SU-DHL-6 (cell line): ENCODE measurements at regions not wholly inside any gene's neighbourhood (a gene's known extent, or its start where the extent isn't known, plus 50 kb on each side); places are given as distances from the start of the nearest gene placed in this dataset.

Experiments
- H2AFZ ChIP-seq: fragments of 200-600 bp; sonication (generic); 2 replicates; pipeline ENCODE4 v1.6.1; 2014; ENCODE audit warnings: low read depth, mild to moderate bottlenecking, moderate library complexity, mixed read lengths, antibody characterized with exemption, low read length; ENCODE audit not compliant: severe bottlenecking
- H3F3A ChIP-seq: fragments of 200-600 bp; shearing (Covaris generic); 2 replicates; pipeline ENCODE4 v1.6.0; 2016; ENCODE audit warnings: antibody characterized with exemption, mild to moderate bottlenecking; ENCODE audit not compliant: insufficient read depth
- H3K27ac ChIP-seq: fragments of 200-600 bp; sonication (generic); 2 replicates; pipeline ENCODE4 v1.5.1; 2016; ENCODE audit warnings: low read depth, mild to moderate bottlenecking, low read length, moderate library complexity, mixed read lengths
- H3K27me3 ChIP-seq: fragments of 200-600 bp; sonication (generic), shearing (Covaris generic); 2 replicates; pipeline ENCODE4 v1.6.0; 2014; ENCODE audit warnings: mild to moderate bottlenecking, low read length
- H3K36me3 ChIP-seq: fragments of 200-600 bp; sonication (generic); 2 replicates; pipeline ENCODE4 v1.6.1; 2014; ENCODE audit warnings: mild to moderate bottlenecking, low read length, mixed read lengths
- H3K4me2 ChIP-seq: fragments of 300-600, 200-600 bp; shearing (Covaris generic), sonication (generic); 2 replicates; pipeline ENCODE4 v1.6.0; 2014; ENCODE audit warnings: low read length, low read depth, mild to moderate bottlenecking; ENCODE audit not compliant: poor library complexity, severe bottlenecking
- H3K4me3 ChIP-seq: fragments of 200-600 bp; sonication (generic); 2 replicates; pipeline ENCODE4 v1.5.1; 2014; ENCODE audit warnings: antibody characterized with exemption, low read length, mild to moderate bottlenecking, mixed read lengths; ENCODE audit not compliant: insufficient read depth, poor library complexity, severe bottlenecking
- H3K79me2 ChIP-seq: fragments of 200-600 bp; sonication (generic); 2 replicates; pipeline ENCODE4 v1.6.1; 2014; ENCODE audit warnings: mild to moderate bottlenecking, low read length, moderate library complexity; ENCODE audit not compliant: insufficient read depth
- H3K9ac ChIP-seq: fragments of 200-600 bp; sonication (generic); 2 replicates; pipeline ENCODE4 v1.7.0; 2014; ENCODE audit warnings: mild to moderate bottlenecking, low read length
- H3K9me2 ChIP-seq: fragments of 200-600 bp; sonication (generic); replicated peaks from 2 replicates; pipeline ENCODE4 v1.6.1; 2014; ENCODE audit warnings: low read length; ENCODE audit not compliant: insufficient read depth
- H3K9me3 ChIP-seq: fragments of 200-600 bp; sonication (generic); 2 replicates; pipeline ENCODE4 v1.6.1; 2014; ENCODE audit warnings: low read length, mixed read lengths; ENCODE audit not compliant: insufficient read depth
- H4K20me1 ChIP-seq: fragments of 200-600 bp; sonication (generic); 2 replicates; pipeline ENCODE4 v1.6.1; 2014; ENCODE audit warnings: low read depth, mild to moderate bottlenecking, antibody characterized with exemption, low read length, moderate library complexity, mixed read lengths
- EZH2phosphoT487 ChIP-seq: fragments of 200-600 bp; sonication (generic), shearing (Covaris generic); conservative IDR thresholded peaks from 2 replicates; pipeline ENCODE4 v1.6.1; 2018; ENCODE audit warnings: mild to moderate bottlenecking, antibody characterized with exemption, low read length, moderate library complexity, mixed read lengths
- TF ChIP-seq, protein P1 (sequence below): fragments of 200-600 bp; sonication (generic); IDR thresholded peaks from one replicate; pipeline ENCODE4 v1.5.1; 2017; ENCODE audit warnings: antibody characterized with exemption, mild to moderate bottlenecking, low read length, moderate library complexity; ENCODE audit not compliant: insufficient read depth, poor library complexity, severe bottlenecking

DNA sequence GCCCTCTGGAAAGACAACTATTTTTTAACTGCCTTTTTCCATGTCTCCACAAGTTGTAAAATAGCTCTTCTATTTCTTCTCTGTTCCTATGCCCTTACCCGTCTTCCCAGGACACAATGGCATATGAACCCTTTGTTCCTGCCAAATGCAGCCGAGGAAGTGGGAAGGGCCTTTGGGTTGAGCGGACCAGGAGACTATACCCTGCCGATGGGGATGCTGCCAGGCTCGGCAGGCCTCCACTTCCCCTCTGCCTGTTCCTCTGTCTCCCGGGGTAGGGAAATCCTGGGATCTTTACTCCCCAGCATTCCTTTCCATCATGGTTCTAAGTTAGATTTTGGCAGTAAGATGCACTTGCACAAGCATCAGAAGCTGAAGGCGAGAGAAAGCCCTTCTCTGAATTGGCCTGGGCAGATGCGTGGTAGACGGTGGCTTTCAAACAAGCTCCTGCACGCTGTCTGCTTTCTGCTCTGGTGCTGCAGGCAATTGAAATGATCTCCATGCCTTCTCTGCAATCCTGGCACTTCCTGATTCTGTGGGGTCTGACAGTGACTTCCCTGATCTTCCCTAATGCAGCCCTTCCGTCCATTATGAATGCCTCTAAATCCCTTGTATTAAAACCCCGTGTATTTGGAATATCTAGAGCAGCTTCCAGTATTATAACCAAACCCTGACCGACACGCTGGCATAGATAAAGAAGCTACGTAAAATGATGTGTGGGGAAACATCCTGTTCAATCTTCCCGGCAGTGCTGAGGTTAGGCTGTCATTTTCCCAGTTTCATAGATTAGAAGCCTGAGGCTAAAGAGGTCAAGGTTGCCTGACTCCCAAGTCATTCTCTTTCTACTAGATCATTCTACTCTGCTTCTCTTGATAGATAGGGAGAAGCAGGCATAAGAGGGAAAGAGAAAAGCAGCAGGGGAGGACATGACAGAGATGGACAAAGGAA lies 69.8 kb downstream of the MCFD2 start:
- Histone ChIP-seq H3K27me3 (no peaks in the 10 kb centered on the region), H3K4me2 (no peak overlapping the region), H3K4me3 (no peak overlapping the region), H3K9ac (no peak overlapping the region), H3K9me2 (no peaks in the 10 kb centered on the region), H3K9me3 (no peaks in the 10 kb centered on the region), H4K20me1 (no peaks in the 10 kb centered on the region), H3K79me2 (no peaks in the 10 kb centered on the region), H2AFZ (no peak overlapping the region), H3F3A (no peaks in the 10 kb centered on the region), H3K36me3 (no peaks in the 10 kb centered on the region), H3K27ac (no peak overlapping the region)
- TF ChIP-seq, protein P1, sequence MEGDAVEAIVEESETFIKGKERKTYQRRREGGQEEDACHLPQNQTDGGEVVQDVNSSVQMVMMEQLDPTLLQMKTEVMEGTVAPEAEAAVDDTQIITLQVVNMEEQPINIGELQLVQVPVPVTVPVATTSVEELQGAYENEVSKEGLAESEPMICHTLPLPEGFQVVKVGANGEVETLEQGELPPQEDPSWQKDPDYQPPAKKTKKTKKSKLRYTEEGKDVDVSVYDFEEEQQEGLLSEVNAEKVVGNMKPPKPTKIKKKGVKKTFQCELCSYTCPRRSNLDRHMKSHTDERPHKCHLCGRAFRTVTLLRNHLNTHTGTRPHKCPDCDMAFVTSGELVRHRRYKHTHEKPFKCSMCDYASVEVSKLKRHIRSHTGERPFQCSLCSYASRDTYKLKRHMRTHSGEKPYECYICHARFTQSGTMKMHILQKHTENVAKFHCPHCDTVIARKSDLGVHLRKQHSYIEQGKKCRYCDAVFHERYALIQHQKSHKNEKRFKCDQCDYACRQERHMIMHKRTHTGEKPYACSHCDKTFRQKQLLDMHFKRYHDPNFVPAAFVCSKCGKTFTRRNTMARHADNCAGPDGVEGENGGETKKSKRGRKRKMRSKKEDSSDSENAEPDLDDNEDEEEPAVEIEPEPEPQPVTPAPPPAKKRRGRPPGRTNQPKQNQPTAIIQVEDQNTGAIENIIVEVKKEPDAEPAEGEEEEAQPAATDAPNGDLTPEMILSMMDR, result no peak
- no peak for TF ChIP-seq EZH2phosphoT487

DNA sequence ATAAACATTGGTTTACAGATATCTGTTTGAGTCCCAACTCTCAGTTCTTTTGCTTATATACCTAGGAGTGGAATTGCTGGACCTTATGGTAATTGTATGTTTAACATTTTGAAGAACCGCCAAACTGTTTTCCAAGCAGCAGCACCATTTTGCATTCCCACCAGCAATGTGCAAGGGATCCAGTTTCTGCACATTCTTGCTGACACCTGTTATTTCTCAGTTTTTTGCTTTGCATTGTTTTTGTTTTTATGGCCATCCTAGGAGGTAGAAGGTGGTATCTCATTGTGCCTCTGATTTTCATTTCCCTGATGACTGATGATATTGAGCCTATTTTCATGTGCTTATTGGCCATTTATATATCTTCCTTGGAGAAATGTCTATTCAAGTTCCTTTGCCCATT lies 71.2 kb downstream of the MCFD2 start:
- H3K27ac ChIP-seq, result no peak overlapping the region
- H3K79me2 ChIP-seq, result no peaks in the 10 kb centered on the region
- no peak overlapping the region for H3K4me3 ChIP-seq
- no peaks in the 10 kb centered on the region for H4K20me1 ChIP-seq
- no peak overlapping the region for H2AFZ ChIP-seq
- H3F3A ChIP-seq, result no peaks in the 10 kb centered on the region
- H3K36me3 ChIP-seq, result no peaks in the 10 kb centered on the region
- H3K4me2 ChIP-seq, result no peak overlapping the region
- H3K9me2 ChIP-seq, result no peaks in the 10 kb centered on the region
- TF ChIP-seq, protein P1, result no peak
- TF ChIP-seq EZH2phosphoT487, result no peak
- H3K27me3 ChIP-seq, result no peaks in the 10 kb centered on the region
- no peaks in the 10 kb centered on the region for H3K9me3 ChIP-seq
- no peak overlapping the region for H3K9ac ChIP-seq

DNA sequence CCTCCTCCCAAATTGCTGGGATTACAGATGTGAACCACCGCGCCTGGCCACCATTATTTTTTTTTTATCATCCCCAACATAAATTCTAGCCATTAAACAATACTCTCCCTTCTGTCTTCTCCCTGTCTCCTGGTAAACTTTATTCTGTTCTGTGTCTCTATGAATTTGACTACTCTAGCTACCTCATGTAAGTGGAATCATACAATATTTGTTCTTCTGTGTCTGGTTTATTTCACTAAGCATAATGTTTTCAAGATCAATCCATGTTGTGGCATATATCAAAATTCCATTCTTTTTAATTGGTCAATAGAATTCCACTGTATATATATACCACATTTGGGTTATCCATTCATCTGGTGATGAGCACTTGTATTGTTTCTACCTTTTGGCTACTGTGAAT lies 71.6 kb downstream of the MCFD2 start:
- Histone ChIP-seq H3K4me3 (no peak overlapping the region), H3K9me2 (no peaks in the 10 kb centered on the region), H4K20me1 (no peaks in the 10 kb centered on the region), H2AFZ (no peak overlapping the region), H3F3A (no peaks in the 10 kb centered on the region), H3K79me2 (no peaks in the 10 kb centered on the region), H3K4me2 (no peak overlapping the region), H3K9ac (no peak overlapping the region), H3K9me3 (no peaks in the 10 kb centered on the region), H3K27me3 (no peaks in the 10 kb centered on the region), H3K36me3 (no peaks in the 10 kb centered on the region), H3K27ac (no peak overlapping the region)
- TF ChIP-seq EZH2phosphoT487, result no peak
- TF ChIP-seq, protein P1, result no peak
